Peyer's patch (tissue), 4 donors: ENCODE measurements at regions not wholly inside any gene's neighbourhood (a gene's known extent, or its start where the extent isn't known, plus 50 kb on each side); places are given as distances from the start of the nearest gene placed in this dataset.

Source experiments
- CTCF ChIP-seq, 6 experiments: fragments of 450-650 bp in 4 of 6; fragments of 200-600 bp in 2 of 6; sonication (generic) in 1 of 6; IDR thresholded peaks; one replicate each; pipeline ENCODE4 v1.5.1; 2017 to 2019; ENCODE audit warnings: antibody characterized with exemption in 6 of 6, mild to moderate bottlenecking in 3 of 6, moderate library complexity in 1 of 6
- POLR2A ChIP-seq, 2 donors: fragments of 450-650 bp; IDR thresholded peaks; one replicate each; pipeline ENCODE4 v1.5.1; 2017; ENCODE audit warnings: antibody characterized with exemption in 2 of 2, mild to moderate bottlenecking in 2 of 2, moderate library complexity in 2 of 2

GRCh38 chr6:91299544-91300491 lies 712.9 kb upstream of the MAP3K7 start:
- TF ChIP-seq CTCF (IDR thresholded peaks at IDR 0.05) (no peak), POLR2A (IDR thresholded peaks at IDR 0.05) (no peak)
